ENCODE measurements at regions not wholly inside any gene's neighbourhood (a gene's known extent, or its start where the extent isn't known, plus 50 kb on each side); places are given as distances from the start of the nearest gene placed in this dataset.

DNA sequence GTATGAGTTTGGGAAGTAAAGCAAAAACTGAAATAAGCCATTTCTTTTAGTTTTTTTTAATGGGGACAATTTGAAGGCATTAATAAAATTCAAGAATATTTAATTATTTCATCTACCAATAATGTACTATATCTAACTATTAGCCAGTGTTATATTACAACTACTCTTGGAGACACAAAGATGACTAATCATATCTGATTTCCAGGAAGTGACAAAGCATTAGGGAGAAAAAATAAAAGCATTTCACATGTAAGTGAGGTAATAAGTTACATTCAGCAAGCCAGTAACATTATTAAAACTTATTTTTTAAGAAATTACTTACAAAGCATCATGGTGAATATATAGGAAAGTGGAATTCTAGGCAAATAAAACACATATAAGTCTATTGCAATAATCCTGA is 781.3 kb upstream of the NRXN1 start:
- DNase-seq (ENCODE audit: low spot score) (no peak), ATAC-seq (ENCODE audit: low FRiP score) (no peak)
- TF ChIP-seq, protein P1, sequence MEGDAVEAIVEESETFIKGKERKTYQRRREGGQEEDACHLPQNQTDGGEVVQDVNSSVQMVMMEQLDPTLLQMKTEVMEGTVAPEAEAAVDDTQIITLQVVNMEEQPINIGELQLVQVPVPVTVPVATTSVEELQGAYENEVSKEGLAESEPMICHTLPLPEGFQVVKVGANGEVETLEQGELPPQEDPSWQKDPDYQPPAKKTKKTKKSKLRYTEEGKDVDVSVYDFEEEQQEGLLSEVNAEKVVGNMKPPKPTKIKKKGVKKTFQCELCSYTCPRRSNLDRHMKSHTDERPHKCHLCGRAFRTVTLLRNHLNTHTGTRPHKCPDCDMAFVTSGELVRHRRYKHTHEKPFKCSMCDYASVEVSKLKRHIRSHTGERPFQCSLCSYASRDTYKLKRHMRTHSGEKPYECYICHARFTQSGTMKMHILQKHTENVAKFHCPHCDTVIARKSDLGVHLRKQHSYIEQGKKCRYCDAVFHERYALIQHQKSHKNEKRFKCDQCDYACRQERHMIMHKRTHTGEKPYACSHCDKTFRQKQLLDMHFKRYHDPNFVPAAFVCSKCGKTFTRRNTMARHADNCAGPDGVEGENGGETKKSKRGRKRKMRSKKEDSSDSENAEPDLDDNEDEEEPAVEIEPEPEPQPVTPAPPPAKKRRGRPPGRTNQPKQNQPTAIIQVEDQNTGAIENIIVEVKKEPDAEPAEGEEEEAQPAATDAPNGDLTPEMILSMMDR (IDR thresholded peaks at IDR 0.05) = no peak

DNA sequence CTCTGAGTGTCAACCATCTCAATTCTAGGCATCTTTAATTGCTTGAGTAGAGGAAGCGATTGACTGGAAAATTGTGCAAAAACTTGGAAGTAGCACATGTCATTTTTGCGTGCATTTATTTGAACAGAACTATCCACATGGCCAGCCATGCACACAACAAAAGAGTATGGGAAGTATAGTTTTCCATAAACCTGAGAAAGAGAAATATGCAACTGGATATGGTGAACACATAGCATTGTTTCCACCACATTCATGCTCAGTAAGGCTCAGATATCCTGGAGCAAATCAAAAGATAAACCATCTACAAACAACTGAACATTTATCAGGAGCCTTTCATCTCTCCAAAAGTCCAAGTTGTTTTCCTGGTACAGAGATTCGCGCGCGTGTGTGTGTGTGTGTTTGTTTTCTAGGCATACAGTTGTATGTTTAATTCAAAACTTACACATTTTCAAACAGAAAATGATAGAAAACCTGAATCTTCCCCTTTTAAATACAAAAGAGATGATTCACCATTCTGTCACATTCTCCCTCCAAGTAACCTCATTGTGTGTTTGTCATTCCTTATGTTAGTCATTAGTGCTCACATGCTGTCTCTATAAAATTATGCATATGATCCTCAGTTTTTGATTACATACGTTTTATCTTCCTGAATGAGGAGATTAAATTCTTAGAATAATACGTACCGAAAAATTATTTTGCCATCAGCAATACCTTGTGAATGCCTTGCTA is 780.4 kb upstream of the NRXN1 start:
- ATAC-seq (ENCODE audit: low FRiP score) (no peak), DNase-seq (ENCODE audit: low spot score) (no peak)
- TF ChIP-seq, protein P1 (IDR thresholded peaks at IDR 0.05) = no peak

DNA sequence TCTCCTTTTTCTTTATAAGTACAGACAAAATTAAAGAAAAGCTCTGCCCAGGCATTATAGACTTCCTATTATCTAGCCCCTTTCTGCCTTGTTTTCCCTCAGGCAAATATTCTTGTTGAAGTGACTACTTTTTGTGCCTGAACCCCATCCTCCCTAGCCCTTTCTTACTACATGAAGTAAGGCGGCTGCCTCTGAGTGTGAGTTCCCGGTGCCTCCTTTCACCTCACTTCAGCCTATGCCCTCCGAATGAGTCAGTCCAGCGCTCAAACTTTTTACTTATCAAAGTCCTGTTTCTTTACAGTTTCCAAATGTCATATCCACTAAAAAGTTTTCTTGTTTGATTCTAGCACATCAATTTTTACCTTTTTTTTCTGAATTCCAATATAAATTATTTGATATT is 778.3 kb upstream of the NRXN1 start:
- TF ChIP-seq, protein P1 (IDR thresholded peaks at IDR 0.05) = no peak
- ATAC-seq (ENCODE audit: low FRiP score) (no peak), DNase-seq (ENCODE audit: low spot score) (no peak)

DNA sequence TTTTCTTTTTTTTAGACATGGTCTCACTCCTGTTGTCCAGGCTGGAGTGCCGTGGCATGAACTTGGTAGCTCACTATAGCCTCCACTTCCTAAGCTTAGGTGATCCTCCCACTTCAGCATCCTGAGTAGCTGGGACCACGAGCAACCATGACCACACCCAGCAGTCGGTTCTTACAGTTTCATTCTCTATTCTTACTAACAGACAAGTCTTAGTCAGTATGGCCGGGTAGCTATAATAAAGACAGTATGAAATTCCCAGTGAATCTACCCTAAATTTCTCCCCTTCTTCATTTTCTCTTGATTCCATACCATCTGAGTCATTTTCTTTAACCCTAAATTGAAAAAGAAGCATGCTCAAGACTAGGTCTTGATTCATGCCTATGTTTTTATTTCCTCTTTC is 775.3 kb upstream of the NRXN1 start:
- no peak for DNase-seq (ENCODE audit: low spot score)
- ATAC-seq (ENCODE audit: low FRiP score) = no peak
- TF ChIP-seq, protein P1 (IDR thresholded peaks at IDR 0.05) = no peak

DNA sequence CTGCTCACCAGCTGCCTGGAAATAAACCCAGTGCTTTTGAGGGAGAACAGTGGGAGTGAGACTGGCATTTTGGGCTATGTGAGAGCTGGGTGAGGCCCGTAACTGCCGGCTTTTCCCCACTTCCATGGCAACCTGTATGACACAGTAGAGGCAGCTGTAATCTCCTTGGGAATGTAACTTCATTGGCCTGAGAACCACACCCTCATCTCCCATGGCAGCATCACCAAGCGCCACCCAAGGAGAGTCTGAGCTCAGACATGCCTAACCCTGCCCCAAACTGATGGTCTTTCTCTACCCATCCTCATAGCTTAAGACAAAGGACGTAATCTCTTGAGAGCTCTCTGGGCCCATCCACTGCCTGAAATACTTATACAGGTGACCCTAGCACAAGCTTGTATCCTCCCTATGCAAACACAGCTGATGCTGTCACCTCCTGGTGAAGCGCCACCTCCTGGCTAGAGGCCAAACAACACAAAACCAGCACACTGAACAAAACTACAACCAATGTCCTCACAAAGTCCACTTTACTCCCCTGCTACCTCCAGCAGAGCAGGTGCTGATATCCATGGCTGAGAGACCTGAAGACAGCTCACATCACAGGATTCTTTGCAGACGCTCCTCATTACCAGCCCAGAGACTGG is 763.4 kb upstream of the NRXN1 start:
- ATAC-seq (ENCODE audit: low FRiP score) (no peak), DNase-seq (ENCODE audit: low spot score) (no peak)
- TF ChIP-seq, protein P1 (IDR thresholded peaks at IDR 0.05) = no peak

DNA sequence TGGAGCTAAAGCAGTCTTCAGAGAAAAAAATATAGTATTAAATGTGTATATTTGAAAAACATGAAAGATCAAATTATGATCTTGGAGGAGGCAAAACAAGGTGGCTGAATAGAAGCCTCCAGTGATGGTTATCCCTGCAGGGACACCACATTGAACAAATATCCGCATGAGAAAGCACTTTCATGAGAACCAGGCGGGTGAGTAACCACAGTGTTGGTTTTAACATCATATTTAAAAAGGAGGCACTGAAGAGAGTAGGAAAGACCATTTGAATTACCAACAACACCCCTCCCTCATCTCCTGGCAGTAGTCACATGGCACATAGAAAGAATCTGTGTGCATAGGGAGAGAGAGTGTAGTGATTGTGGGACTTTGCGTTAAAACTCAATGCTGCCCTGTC is 759.6 kb upstream of the NRXN1 start:
- ATAC-seq (ENCODE audit: low FRiP score) (no peak), DNase-seq (ENCODE audit: low spot score) (no peak)
- TF ChIP-seq, protein P1 (IDR thresholded peaks at IDR 0.05) = no peak

DNA sequence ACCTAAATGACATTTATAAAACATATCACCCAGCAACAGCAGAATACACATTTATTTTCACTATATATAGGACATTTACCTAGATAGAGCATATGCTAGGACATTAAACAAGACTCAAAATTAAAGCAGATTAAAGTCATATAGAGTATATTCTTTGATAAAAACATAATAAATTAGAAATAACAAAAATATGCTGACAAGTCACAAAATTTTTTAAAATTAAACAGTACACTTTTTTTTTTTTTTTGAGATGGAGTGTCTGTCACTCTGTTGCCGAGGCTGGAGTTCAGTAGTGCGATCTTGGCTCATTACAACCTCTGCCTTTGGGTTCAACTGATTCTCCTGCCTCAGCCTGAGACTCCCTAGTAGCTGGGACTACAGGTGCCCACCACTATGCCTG is 758.9 kb upstream of the NRXN1 start:
- TF ChIP-seq, protein P1 (IDR thresholded peaks at IDR 0.05) = no peak
- DNase-seq (ENCODE audit: low spot score) (no peak), ATAC-seq (ENCODE audit: low FRiP score) (no peak)

Data from omental fat pad (tissue), 3 donors.